Fibroblast of pulmonary artery (primary cell): ENCODE measurements at regions not wholly inside any gene's neighbourhood (a gene's known extent, or its start where the extent isn't known, plus 50 kb on each side); places are given as distances from the start of the nearest gene placed in this dataset.

Experiments
- DNase-seq: peaks from one replicate; pipeline ENCODE4 v3.0.0-alpha.2; 2010; ENCODE audit warnings: low read depth
- H3K4me3 ChIP-seq: replicated peaks from 2 replicates; pipeline ENCODE4 v1.5.1; 2011; ENCODE audit warnings: low read depth, mild to moderate bottlenecking, control low read depth, low read length, moderate library complexity
- TF ChIP-seq, protein P1 (sequence below): IDR thresholded peaks from 2 replicates; pipeline ENCODE4 v1.5.1; 2011; ENCODE audit warnings: mild to moderate bottlenecking, control low read depth, low read length, inconsistent platforms; ENCODE audit errors: missing control alignments

DNA sequence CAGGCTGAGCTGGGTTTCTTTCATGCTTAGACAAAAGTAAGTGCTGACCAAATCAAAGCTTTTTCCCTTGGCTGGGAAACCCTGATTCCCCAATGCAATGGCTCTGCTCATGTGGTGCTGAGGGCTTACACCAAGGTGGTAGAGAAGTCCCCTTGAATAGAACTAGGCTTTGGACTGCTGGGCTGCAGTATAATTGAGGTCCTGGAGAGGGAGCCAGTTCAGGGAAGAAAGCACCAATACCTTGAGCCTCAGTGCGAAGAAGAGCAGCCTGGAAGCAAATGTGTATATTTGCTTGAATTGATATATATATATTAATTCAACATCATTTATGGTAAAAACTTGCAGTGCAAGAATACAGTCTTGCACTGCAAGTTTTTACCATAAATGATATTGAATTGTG lies 391.1 kb downstream of the RPS24 start:
- peak; percentile 27 for DNase-seq
- TF ChIP-seq, protein P1, sequence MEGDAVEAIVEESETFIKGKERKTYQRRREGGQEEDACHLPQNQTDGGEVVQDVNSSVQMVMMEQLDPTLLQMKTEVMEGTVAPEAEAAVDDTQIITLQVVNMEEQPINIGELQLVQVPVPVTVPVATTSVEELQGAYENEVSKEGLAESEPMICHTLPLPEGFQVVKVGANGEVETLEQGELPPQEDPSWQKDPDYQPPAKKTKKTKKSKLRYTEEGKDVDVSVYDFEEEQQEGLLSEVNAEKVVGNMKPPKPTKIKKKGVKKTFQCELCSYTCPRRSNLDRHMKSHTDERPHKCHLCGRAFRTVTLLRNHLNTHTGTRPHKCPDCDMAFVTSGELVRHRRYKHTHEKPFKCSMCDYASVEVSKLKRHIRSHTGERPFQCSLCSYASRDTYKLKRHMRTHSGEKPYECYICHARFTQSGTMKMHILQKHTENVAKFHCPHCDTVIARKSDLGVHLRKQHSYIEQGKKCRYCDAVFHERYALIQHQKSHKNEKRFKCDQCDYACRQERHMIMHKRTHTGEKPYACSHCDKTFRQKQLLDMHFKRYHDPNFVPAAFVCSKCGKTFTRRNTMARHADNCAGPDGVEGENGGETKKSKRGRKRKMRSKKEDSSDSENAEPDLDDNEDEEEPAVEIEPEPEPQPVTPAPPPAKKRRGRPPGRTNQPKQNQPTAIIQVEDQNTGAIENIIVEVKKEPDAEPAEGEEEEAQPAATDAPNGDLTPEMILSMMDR: peak; percentile 39
- H3K4me3 ChIP-seq: no peak overlapping the region

DNA sequence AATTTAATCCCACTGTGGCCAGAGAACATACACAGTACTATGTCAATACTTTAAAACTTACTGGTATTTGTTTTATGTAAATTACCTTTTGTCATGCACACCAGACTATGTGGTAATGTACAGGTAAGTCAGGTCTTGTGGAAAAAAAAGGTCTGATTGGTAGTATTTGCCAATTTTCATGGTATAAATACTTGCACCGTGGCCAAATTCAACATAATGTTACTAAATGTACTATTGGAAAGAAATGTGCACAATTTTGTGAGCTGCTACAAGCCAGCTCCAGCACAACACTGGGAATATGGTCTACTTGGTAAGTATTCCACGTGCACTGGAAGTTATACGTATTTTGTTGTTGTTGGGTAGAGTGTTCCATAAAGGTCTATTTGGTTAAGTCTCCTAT lies 392.5 kb downstream of the RPS24 start:
- TF ChIP-seq, protein P1: no peak
- no peak for DNase-seq
- H3K4me3 ChIP-seq: no peak overlapping the region

DNA sequence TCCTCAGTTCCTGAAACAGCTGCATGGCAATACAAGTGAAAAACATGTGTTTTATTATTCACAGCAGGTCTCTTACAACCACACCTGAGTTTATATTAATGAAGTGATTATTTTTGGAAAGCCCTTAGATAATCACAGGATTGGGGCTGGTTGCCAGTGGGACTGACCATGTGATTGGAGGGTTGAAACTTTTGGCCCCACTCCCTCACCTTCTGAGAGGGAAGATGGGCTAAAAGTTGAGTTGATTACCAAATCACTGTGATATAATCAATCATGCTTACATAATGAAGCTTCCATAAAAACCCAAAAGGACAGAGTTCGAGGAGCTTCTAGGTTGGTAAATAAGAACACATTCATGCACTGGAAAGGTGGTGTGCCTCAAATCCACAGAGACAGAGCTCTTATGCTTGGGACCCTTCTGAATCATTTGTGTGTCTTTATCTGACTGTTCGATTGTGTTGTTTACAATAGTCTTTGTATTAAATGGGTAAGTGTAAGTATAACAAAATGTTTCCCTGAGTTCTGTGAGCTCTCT lies 393.9 kb downstream of the RPS24 start:
- no peak overlapping the region for H3K4me3 ChIP-seq
- no peak for DNase-seq
- TF ChIP-seq, protein P1: no peak

DNA sequence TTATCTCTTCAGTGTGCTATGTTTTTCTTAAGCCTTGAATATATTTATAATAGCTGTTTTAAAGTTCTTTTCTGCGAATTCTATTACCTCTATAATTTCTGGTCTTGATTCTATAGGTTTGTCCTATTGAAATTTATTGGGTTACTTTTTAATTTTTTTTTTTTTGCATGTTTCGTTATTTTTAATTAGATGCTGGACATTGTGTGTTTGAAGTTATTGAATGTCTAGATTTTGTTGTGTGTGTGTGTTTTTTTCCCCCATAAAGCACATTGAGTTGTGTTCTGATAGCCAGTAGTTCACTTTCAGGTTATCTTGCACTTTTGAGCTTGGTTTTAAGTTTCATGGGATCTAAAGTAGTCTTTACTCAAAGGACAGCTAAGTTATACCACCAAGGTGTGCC lies 394.9 kb downstream of the RPS24 start:
- TF ChIP-seq, protein P1: no peak
- DNase-seq: no peak
- no peak overlapping the region for H3K4me3 ChIP-seq

- H3K4me3 ChIP-seq: no peak overlapping the region
- no peak for DNase-seq
- TF ChIP-seq, protein P1: no peak
These were observed 396.3 kb downstream of the RPS24 start for GRCh38 chr10:78429984-78430383.

GRCh38 chr10:78432583-78432982 lies 398.9 kb downstream of the RPS24 start:
- TF ChIP-seq, protein P1: peak; percentile 16
- DNase-seq: peak; percentile 19
- H3K4me3 ChIP-seq: no peak overlapping the region

DNA sequence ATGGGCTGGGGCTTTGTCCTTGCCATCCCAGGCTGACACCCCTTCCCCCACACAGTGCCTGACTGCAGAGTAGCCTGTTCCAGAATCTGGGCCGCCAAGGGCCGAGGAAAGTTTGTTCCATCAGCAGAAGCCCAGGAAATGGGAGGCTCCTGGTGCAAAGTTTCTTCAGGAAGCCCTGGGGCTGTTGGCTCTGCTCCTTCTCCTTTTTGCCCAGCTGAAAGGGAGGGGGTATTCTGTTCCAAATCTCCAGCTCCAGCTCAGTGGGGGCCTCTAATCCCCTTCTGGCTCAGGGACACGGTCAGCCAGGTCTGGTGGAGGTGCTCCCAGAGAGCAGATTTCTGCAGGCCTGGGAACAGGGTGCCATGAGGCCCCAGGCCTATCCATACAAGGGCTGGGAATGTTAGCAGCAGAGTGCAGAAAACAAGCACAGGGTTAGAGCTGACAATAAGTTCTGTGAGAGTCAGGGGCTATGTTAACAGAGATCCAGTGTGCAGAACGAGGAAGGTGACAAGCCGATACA lies 399.5 kb downstream of the RPS24 start:
- TF ChIP-seq, protein P1: no peak
- DNase-seq: no peak
- no peak overlapping the region for H3K4me3 ChIP-seq
